T47D (cell line): ENCODE measurements at regions not wholly inside any gene's neighbourhood (a gene's known extent, or its start where the extent isn't known, plus 50 kb on each side); places are given as distances from the start of the nearest gene placed in this dataset.
A peak's percentile ranks its signal among the peaks of the same experiment; 100 is the strongest.

Experiments used
- DNase-seq, 2 experiments: peaks; one replicate each; pipeline versions ENCODE4 v3.0.0 to v3.0.0-alpha.2; 2011 to 2012; ENCODE audit warnings: low read depth in 1 of 2, low spot score in 1 of 2
- JUND ChIP-seq: IDR thresholded peaks from 2 replicates; pipeline ENCODE4 v1.6.1; 2012; ENCODE audit warnings: low read depth
- in situ Hi-C: cut with HindIII; loops from 2 replicates; pipeline ENCODE4 v1.10.0; 2016; ENCODE audit warnings: low sequenced_read_pairs, low pct_unique_long_range_greater_than_20kb

- DNase-seq = no peak
- in situ Hi-C loops = no loop called here
- no peak for TF ChIP-seq JUND
These were observed 708.4 kb downstream of the POM121L12 start for GRCh38 chr7:53743697-53744402.

GRCh38 chr7:53744403-53744760 lies 708.9 kb downstream of the POM121L12 start:
- no peak for TF ChIP-seq JUND
- in situ Hi-C loops = no loop called here
- peak in 1 of 2 experiments; percentile 18 for DNase-seq

DNA sequence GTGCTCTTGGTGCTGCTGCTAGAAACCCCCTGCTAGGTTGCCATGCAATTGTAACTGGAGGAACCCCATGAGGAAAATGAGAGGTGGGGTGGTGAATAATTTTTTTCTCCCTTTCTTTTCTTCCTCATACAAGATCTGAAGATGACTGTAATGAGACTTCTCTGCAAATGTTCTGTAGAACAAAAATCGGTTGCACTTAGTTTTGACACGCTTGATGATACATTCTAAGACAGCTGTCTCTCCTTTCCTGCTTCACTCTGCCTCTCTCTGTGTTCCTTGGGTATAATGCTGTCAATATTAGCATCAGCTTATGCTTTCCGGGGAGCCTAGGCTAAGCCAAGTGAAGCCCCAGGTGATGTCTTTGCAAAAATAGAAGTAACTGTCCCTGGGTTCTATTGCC lies 721.5 kb downstream of the POM121L12 start:
- DNase-seq = no peak
- in situ Hi-C loops = no loop called here
- TF ChIP-seq JUND = no peak

- TF ChIP-seq JUND = no peak
- no peak for DNase-seq
- in situ Hi-C loops = no loop called here
These were observed 732.8 kb downstream of the POM121L12 start for GRCh38 chr7:53768186-53768585.

DNA sequence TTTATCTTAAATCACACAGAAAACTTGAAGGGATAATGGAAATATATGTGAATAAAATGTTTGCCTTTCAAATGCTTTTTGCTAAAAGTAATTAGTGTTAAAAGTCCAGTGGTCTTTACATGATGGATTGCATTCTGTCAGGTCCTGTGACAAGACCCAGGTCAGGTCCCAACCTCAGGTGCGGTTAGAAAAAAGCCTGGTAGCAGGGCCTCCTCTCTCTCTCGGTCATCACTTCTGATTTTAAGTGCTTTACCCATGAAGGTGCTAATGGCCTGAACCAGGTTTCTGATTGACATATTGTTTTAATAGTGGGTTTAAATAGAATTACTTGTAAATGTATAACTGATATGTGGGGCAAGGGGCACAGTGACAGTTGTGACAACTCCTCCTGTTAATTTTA lies 736.3 kb downstream of the POM121L12 start:
- no peak for DNase-seq
- no peak for TF ChIP-seq JUND
- in situ Hi-C loops = no loop called here

- DNase-seq = no peak
- in situ Hi-C loops = no loop called here
- TF ChIP-seq JUND = no peak
These were observed 740.9 kb downstream of the POM121L12 start for GRCh38 chr7:53776323-53776722.

GRCh38 chr7:53789741-53790140 lies 752.4 kb upstream of the VSTM2A start:
- no peak for TF ChIP-seq JUND
- DNase-seq = no peak
- in situ Hi-C loops = no loop called here

GRCh38 chr7:53794816-53795215 lies 747.4 kb upstream of the VSTM2A start:
- no peak for TF ChIP-seq JUND
- DNase-seq = no peak
- in situ Hi-C loops = no loop called here

DNA sequence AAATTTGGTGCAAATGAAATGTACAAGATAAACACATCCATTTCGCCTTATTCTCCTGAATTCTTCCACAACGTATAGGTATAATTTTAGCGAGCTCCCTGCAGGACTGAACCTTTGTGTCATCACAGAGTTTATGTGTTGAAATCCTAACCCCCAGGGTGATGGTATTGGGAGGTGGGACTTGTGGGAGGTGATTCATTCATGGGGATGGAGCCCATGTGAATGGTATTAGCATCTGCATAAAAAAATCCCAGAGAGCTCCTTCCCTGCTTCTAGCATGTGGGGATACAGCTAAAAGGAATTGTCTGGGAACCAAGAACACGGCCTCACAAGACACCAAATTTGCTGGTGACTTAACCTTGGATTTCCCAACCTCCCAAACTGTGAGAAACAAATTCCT lies 741.4 kb upstream of the VSTM2A start:
- no peak for TF ChIP-seq JUND
- DNase-seq = no peak
- in situ Hi-C loops = no loop called here

DNA sequence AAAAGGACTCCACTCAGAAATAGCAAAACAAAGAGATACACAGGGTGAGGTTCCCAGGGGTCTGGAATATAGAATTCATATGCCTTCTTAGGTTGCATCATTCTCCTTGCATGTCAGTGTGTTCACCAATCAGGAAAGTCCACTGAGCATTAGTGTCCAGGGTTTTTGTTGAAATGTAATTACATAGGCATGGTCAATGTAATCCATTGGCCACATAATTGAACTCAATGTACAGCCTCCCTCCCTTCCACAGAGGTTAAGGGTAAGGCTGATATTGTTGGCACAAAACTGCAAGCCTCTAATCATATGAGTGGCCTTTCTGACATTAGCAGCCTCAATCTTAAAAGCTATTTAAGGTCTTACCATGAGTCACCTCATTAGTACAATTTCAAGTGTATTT lies 736.1 kb upstream of the VSTM2A start:
- in situ Hi-C loops = no loop called here
- no peak for TF ChIP-seq JUND
- no peak for DNase-seq

DNA sequence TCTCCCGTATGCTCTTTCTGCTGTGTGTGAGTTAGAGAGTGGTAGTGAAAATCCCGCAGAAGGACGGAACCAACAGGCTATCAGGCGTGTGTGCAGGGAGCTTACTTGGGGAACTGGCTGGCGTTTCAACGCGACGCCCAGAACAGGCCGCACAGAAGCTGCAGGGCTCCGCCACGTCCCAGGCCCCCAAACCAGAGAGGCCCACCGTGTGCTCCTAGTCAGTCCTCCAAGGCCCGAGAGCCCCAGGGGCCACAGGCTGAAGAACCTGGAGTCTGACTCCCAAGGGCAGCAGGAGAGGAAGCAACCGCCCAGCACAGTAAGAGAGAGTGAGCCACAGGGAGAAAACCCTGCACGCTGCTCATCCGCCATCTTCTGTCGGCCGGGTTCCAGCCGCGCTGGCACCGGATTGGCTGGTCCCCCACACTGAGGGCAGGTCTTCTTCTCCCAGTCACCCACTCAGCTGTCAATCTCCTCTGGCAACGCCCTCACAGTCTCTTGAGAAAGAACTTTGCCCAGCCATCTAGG lies 730.6 kb upstream of the VSTM2A start:
- TF ChIP-seq JUND = no peak
- peak; percentile 78 to 93 for DNase-seq

DNA sequence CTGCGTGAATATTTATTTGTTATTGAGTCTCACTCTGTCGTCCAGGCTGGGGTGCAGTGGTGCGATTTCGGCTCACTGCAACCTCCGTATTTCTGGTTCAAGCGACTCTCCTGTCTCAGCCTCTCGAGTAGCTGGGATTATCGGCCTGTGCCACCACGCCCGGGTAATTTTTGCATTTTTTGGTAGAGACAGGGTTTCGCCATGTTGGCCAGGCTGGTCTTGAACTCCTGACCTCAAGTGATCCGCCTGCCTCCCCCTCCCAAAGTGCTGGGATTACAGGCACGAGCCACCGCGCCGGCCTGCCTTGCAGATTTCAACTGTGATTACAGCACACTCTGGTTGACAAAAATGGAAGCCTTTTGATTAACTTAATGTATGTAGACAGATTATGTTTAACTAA lies 730.0 kb upstream of the VSTM2A start:
- TF ChIP-seq JUND = no peak
- in situ Hi-C loops = no loop called here
- no peak for DNase-seq

More for the DNA sequence above, 730.6 kb upstream of the VSTM2A start:
- in situ Hi-C loops = no loop called here

DNA sequence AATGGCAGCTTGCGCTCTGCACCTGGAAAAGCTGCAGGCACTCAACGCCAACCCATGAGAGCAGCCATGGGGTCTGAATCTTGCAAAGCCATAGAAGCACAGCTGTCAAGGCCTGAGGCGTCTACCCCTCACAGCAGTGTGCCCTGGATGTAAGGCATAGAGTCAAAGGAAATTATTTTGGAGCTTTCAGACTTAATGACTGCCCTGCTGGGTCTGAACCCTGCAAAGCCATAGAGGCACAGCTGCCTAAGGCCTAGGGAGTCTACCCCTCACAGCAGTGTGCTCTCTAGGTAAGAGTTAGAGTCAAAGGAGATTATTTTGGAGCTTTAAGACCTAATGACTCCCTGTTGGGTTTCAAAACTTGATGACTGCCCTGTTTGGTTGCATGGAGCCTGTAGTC lies 706.9 kb upstream of the VSTM2A start:
- no peak for TF ChIP-seq JUND
- in situ Hi-C loops = no loop called here
- no peak for DNase-seq

GRCh38 chr7:53877688-53878087 lies 664.5 kb upstream of the VSTM2A start:
- no peak for DNase-seq
- in situ Hi-C loops = no loop called here
- TF ChIP-seq JUND = no peak
